SK-N-MC (cell line): ENCODE measurements at regions not wholly inside any gene's neighbourhood (a gene's known extent, or its start where the extent isn't known, plus 50 kb on each side); places are given as distances from the start of the nearest gene placed in this dataset.

ENCODE experiments used
- DNase-seq: peaks from one replicate; pipeline ENCODE4 v3.0.0-alpha.2; 2011; ENCODE audit warnings: low read depth, low spot score
- H3K27ac ChIP-seq: fragments of 200-600 bp; sonication (generic); 2 replicates; pipeline ENCODE4 v1.5.1; 2016; ENCODE audit warnings: mixed run types
- H3K36me3 ChIP-seq: fragments of 200-600 bp; sonication (generic); 2 replicates; pipeline ENCODE4 v1.6.1; 2017; ENCODE audit warnings: antibody characterized with exemption, low read length, mixed read lengths; ENCODE audit not compliant: insufficient read depth
- H3K4me3 ChIP-seq: fragments of 200-600 bp; sonication (generic); 2 replicates; pipeline ENCODE4 v1.5.1; 2016
- H3K9ac ChIP-seq: fragments of 200-600 bp; sonication (generic); 2 replicates; pipeline ENCODE4 v1.8.0; 2017; ENCODE audit warnings: mixed run types, mixed read lengths; ENCODE audit not compliant: insufficient read length
- H3K9me3 ChIP-seq: fragments of 200-600 bp; sonication (generic); 2 replicates; pipeline ENCODE4 v1.6.1; 2017; ENCODE audit warnings: low read depth, mild to moderate bottlenecking, antibody characterized with exemption, low read length, moderate library complexity, mixed read lengths
- EZH2 ChIP-seq: fragments of 200-600 bp; sonication (generic); IDR thresholded peaks from one replicate; pipeline ENCODE4 v1.6.1; 2017; ENCODE audit warnings: antibody characterized with exemption
- FOXP2 ChIP-seq: optimal IDR thresholded peaks from 2 replicates; pipeline ENCODE3; 2011; ENCODE audit warnings: mild to moderate bottlenecking, moderate library complexity; ENCODE audit not compliant: insufficient read depth; ENCODE audit errors: extremely low read length, control extremely low read depth
- POLR2AphosphoS5 ChIP-seq: IDR thresholded peaks from 2 replicates; pipeline ENCODE4 v1.6.1; 2012; ENCODE audit warnings: mild to moderate bottlenecking, low read depth, low read length, borderline replicate concordance

- no peak overlapping the region for H3K27ac ChIP-seq
- no peak for DNase-seq
- no peaks in the 10 kb centered on the region for H3K9me3 ChIP-seq
- TF ChIP-seq FOXP2 (no peak), EZH2 (no peak), POLR2AphosphoS5 (no peak)
- H3K36me3 ChIP-seq, result no peaks in the 10 kb centered on the region
- no peak overlapping the region for H3K9ac ChIP-seq
- H3K4me3 ChIP-seq, result no peak overlapping the region
Observed at GRCh38 chr11:41849250-41849649, 389.8 kb upstream of the LRRC4C start.

DNA sequence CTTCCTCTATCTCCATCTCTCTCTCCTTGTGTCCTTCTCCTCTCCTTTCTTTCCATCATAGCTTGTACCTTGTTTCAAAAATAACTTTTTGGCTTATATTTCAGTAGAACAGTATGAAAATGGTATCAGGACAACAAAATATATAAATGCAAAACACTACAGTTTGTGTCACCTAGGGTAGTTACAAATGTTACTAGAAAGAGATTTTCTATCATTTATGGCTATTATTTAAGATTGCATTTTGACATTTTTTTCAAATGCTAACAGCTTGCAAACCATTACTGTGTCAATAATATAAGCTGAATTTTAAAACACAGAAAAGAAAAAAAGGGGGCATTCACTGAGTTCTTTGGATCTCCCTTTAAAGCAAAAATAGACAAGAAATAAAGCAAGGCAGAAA, 392.3 kb upstream of the LRRC4C start:
- H3K27ac ChIP-seq, result no peak overlapping the region
- H3K9ac ChIP-seq, result no peak overlapping the region
- TF ChIP-seq EZH2 (no peak), POLR2AphosphoS5 (no peak), FOXP2 (no peak)
- no peaks in the 10 kb centered on the region for H3K9me3 ChIP-seq
- H3K36me3 ChIP-seq, result no peaks in the 10 kb centered on the region
- DNase-seq, result no peak
- no peak overlapping the region for H3K4me3 ChIP-seq

DNA sequence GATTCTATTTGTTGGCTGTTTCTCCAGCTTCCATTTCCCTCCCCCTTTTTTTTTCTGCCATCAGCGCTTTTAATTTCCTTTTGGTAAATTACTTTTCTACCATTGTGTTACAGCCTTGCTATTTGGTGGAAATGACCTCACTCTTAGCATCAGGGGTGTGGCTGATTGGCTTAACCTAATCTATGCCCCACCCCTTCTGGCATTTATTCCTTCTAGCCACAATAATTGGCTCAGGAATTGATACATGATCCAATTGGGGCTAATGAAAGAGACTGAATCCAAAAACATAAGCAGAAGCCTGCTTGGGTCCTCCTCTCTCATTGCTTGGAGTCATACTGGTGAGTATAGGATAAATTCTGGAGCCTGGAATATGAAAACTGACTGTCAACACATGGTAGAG, 402.4 kb upstream of the LRRC4C start:
- H3K36me3 ChIP-seq, result no peaks in the 10 kb centered on the region
- H3K9me3 ChIP-seq, result no peaks in the 10 kb centered on the region
- H3K4me3 ChIP-seq, result no peak overlapping the region
- H3K27ac ChIP-seq, result no peak overlapping the region
- no peak for DNase-seq
- no peak overlapping the region for H3K9ac ChIP-seq
- no peak for TF ChIP-seq POLR2AphosphoS5

GRCh38 chr11:41866525-41866924, 407.1 kb upstream of the LRRC4C start:
- Histone ChIP-seq H3K36me3 (no peaks in the 10 kb centered on the region), H3K27ac (no peak overlapping the region), H3K4me3 (no peak overlapping the region), H3K9ac (no peak overlapping the region), H3K9me3 (no peaks in the 10 kb centered on the region)
- no peak for DNase-seq
- TF ChIP-seq FOXP2, result no peak
- TF ChIP-seq EZH2, result no peak
- no peak for TF ChIP-seq POLR2AphosphoS5

DNA sequence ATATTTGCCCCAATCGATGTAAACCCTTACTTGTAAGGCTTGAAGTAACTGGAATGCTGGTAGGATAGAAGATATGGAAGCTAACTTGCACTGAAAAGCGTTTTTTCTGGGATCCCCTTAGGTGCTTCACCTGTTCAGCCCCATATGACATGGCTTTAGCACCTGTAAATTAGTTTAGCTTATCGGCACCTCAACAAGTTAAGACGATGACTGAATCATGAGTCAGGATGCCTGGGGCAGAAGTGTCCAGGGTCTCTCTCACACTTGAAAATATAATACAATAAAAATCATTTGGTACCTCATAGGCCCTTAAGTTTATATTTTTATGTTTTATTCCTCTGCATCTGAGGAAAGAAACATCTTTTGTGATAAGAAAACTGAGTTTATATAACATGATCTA, 409.2 kb upstream of the LRRC4C start:
- Histone ChIP-seq H3K27ac (no peak overlapping the region), H3K9me3 (no peaks in the 10 kb centered on the region), H3K36me3 (no peaks in the 10 kb centered on the region), H3K4me3 (no peak overlapping the region), H3K9ac (no peak overlapping the region)
- TF ChIP-seq FOXP2 (no peak), POLR2AphosphoS5 (no peak), EZH2 (no peak)
- no peak for DNase-seq

DNA sequence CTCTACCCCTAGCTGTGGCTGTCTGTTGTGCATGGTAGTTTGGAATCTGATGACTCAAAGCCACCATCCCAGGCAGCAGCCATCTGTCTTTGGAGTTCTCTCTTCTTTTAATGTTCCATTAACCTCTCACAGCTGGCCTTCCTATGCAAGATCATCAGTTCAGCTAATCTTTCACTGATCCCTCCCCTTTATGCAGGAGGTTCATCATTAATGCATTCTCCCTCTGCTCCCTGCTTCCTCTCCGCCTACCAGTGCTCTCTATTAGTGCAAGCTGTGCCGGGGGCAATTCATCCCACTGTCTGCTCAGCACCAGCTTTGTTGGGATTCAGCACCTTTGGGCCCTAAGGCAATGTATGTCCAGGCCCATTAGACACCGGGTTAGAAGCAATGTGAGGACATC, 413.0 kb upstream of the LRRC4C start:
- Histone ChIP-seq H3K27ac (no peak overlapping the region), H3K9me3 (no peaks in the 10 kb centered on the region), H3K36me3 (no peaks in the 10 kb centered on the region), H3K9ac (no peak overlapping the region), H3K4me3 (no peak overlapping the region)
- no peak for DNase-seq
- no peak for TF ChIP-seq POLR2AphosphoS5
- TF ChIP-seq EZH2, result no peak
- TF ChIP-seq FOXP2, result no peak

DNA sequence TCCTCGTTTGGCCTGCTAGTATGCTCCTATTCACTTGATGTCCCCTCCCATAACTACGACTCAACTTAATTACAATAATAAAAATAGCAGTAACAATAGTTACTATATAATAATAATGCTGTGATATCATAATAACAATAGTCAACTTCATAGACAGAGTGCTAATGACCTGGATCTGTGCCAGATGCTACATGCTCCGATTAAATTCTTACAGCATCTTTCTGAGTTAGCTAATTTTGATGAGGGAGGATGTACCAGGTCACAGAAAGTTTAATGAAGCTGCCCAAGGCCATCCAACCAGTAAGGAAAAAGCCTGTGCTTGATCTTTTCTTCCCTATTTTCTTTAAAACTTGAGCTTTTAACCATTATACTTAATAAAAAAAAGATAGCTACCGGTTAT, 413.4 kb upstream of the LRRC4C start:
- DNase-seq, result no peak
- TF ChIP-seq POLR2AphosphoS5 (no peak), FOXP2 (no peak), EZH2 (no peak)
- Histone ChIP-seq H3K9me3 (no peaks in the 10 kb centered on the region), H3K27ac (no peak overlapping the region), H3K9ac (no peak overlapping the region), H3K4me3 (no peak overlapping the region), H3K36me3 (no peaks in the 10 kb centered on the region)

- no peak for DNase-seq
- Histone ChIP-seq H3K27ac (no peak overlapping the region), H3K9ac (no peak overlapping the region), H3K9me3 (no peaks in the 10 kb centered on the region), H3K36me3 (no peaks in the 10 kb centered on the region), H3K4me3 (no peak overlapping the region)
- TF ChIP-seq EZH2, result no peak
- no peak for TF ChIP-seq FOXP2
Observed at GRCh38 chr11:41878095-41878494, 418.6 kb upstream of the LRRC4C start.

DNA sequence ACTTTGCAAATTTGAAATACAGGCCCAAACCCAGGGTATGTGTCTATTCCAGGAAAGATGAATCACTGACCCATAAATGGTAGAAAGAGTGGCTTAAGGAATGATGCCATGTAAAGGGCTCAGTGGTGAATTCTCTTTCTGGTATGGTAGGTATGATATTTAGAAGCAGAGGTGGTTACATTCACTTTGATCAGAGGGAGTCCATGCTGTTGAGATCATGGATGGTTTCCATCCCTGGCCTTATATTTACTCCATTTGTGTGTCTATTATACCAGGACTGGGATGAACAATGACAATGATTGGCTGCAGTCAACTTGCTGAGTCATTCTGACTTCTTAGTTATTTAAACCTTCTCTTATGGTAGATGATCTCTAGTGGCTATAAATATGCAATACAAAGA, 419.8 kb upstream of the LRRC4C start:
- H3K9ac ChIP-seq, result no peak overlapping the region
- TF ChIP-seq POLR2AphosphoS5 (no peak), FOXP2 (no peak), EZH2 (no peak)
- no peak overlapping the region for H3K27ac ChIP-seq
- H3K36me3 ChIP-seq, result no peaks in the 10 kb centered on the region
- DNase-seq, result no peak
- no peak overlapping the region for H3K4me3 ChIP-seq
- H3K9me3 ChIP-seq, result no peaks in the 10 kb centered on the region
